ENCODE measurements at regions not wholly inside any gene's neighbourhood (a gene's known extent, or its start where the extent isn't known, plus 50 kb on each side); places are given as distances from the start of the nearest gene placed in this dataset.

DNA sequence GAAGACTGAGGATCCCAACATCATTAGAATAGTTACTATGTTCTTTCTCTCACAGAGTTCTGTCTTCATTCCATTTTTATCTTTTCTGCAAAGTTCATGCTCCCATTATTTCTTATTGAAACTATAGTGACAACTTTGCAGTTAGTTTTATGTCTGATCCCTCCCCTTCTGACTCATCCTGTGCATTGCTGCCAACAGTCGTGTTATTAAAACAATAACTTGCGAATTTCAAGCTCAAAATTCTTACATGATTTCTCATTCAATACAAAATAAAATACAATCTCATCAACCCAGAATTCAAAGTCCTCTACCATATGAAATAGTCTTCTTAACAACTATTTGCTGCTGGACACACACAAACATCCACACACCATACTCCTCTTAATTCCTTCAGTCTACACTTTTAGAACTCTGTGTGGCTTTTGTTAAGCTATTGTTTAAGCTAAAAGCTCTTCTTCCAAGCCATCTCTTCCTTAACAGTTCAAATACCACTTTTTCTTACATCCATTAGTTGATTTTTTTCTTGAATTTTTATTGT lies 261.4 kb upstream of the IRAK1BP1 start:
- no peak overlapping the region for H3K27ac ChIP-seq
- TF ChIP-seq, protein P1, sequence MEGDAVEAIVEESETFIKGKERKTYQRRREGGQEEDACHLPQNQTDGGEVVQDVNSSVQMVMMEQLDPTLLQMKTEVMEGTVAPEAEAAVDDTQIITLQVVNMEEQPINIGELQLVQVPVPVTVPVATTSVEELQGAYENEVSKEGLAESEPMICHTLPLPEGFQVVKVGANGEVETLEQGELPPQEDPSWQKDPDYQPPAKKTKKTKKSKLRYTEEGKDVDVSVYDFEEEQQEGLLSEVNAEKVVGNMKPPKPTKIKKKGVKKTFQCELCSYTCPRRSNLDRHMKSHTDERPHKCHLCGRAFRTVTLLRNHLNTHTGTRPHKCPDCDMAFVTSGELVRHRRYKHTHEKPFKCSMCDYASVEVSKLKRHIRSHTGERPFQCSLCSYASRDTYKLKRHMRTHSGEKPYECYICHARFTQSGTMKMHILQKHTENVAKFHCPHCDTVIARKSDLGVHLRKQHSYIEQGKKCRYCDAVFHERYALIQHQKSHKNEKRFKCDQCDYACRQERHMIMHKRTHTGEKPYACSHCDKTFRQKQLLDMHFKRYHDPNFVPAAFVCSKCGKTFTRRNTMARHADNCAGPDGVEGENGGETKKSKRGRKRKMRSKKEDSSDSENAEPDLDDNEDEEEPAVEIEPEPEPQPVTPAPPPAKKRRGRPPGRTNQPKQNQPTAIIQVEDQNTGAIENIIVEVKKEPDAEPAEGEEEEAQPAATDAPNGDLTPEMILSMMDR (IDR thresholded peaks at IDR 0.05): no peak
- ATAC-seq (no peak), DNase-seq (no peak)
- no peaks in the 10 kb centered on the region for H3K9me3 ChIP-seq
- no peak overlapping the region for H3K4me3 ChIP-seq
- H3K4me1 ChIP-seq: peaks cover 0 to 4% (median 0%) of the 10 kb centered on the region in 9 donors
- H3K36me3 ChIP-seq: no peaks in the 10 kb centered on the region
- no peaks in the 10 kb centered on the region for H3K27me3 ChIP-seq
- 43 to 60% methylated on average over 2 of the region's 2 CpGs for WGBS, 2 donors
- intact Hi-C loops (cut with DNase I): no loop called here

DNA sequence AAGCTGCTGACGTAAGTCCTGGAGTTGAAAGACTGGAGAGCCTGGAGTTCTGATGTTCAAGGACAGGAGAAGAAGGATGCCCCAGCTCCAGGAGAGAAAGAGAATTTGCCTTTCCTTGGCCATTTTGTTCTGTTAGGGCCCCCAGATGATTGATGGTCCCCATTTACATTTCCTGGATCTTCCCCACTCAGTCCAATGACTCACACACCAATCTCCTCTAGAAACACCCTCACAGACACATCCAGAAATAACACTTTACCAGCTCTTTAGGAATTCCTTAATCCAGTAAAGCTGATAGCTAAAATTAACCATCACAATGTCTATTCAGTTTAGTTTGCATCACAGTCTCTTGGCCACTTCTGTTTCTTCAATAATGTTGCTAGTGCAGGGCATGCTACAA lies 260.2 kb upstream of the IRAK1BP1 start:
- 93 to 96% methylated on average over 1 of the region's 1 CpG for WGBS, 2 donors
- DNase-seq (no peak), ATAC-seq (no peak)
- Histone ChIP-seq H3K27ac (no peak overlapping the region), H3K27me3 (no peaks in the 10 kb centered on the region), H3K36me3 (no peaks in the 10 kb centered on the region), H3K4me3 (no peak overlapping the region), H3K4me1 (peaks cover 0 to 4% (median 0%) of the 10 kb centered on the region in 9 donors), H3K9me3 (no peaks in the 10 kb centered on the region)
- TF ChIP-seq, protein P1 (IDR thresholded peaks at IDR 0.05): no peak
- intact Hi-C loops (cut with DNase I): no loop called here

DNA sequence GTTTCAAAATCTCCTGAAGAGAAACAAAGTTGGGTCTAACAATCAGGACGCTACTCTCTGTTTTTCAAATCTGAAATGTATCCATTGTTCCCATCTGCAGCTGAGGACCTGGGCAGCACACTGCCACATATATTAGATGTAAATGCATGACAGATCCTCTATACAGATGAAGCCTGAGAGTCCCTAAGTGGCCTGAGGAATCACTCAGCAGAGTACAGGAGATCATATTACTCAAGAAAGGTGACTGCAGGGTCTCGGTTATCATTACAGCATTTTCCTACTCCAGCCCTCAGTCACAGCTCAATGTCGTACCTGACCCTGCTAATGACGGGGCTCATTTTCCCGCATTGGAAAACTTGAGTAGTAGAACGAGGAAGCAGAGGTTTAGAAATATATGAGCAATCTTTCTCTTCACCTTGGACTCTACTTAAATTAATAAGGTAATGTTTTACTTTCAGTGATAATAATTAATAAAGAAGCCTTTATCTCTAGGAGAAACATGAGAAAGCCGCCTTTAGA lies 256.2 kb upstream of the IRAK1BP1 start:
- Histone ChIP-seq H3K27me3 (no peaks in the 10 kb centered on the region), H3K9me3 (no peaks in the 10 kb centered on the region), H3K4me1 (peaks cover 0 to 2% (median 0%) of the 10 kb centered on the region in 9 donors), H3K4me3 (no peak overlapping the region), H3K27ac (no peak overlapping the region), H3K36me3 (no peaks in the 10 kb centered on the region)
- ATAC-seq (no peak), DNase-seq (no peak)
- intact Hi-C loops (cut with DNase I): no loop called here
- TF ChIP-seq, protein P1 (IDR thresholded peaks at IDR 0.05): no peak
- WGBS, 2 donors: 77 to 80% methylated on average over 7 of the region's 7 CpGs

DNA sequence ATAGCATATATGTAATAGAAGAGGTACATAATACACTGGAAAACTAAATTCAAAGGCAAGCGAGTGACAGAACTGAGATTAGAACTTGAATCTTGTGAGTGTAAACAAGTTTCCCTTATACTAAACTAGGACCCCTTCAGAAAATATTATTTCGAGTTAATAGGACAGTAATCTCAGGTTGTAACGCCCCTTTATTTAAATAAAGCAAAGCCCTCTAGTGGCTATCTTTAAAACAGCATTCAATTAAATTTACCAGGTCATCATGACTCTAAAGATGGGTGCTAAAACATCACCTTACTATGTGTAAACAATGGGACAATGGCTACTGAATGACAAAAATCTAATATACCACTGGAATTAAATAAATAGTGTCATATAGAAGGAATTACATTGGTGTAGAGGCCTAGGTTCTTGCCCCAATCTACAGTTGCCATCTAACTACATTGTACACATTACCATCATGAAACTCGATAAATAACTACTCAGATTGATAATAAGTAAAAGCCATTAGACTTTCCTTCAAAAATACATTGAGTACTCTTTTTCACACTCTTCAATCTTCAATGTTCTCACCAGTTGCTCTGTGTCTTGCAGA lies 255.4 kb upstream of the IRAK1BP1 start:
- WGBS, 2 donors: 56 to 58% methylated on average over 4 of the region's 4 CpGs
- TF ChIP-seq, protein P1 (IDR thresholded peaks at IDR 0.05): peak in 8 of 9 donors; percentile 23 to 57 (median 47)
- ATAC-seq (no peak), DNase-seq (no peak)
- no peaks in the 10 kb centered on the region for H3K4me1 ChIP-seq
- intact Hi-C loops (cut with DNase I): no loop called here
- H3K4me3 ChIP-seq: no peak overlapping the region
- no peaks in the 10 kb centered on the region for H3K9me3 ChIP-seq
- H3K27me3 ChIP-seq: no peaks in the 10 kb centered on the region
- no peaks in the 10 kb centered on the region for H3K36me3 ChIP-seq
- no peak overlapping the region for H3K27ac ChIP-seq
